Right lobe of liver (tissue), 4 donors: ENCODE measurements at regions not wholly inside any gene's neighbourhood (a gene's known extent, or its start where the extent isn't known, plus 50 kb on each side); places are given as distances from the start of the nearest gene placed in this dataset.

Experiments
- CTCF ChIP-seq, 4 donors: fragments of 200-600 bp in 3 of 4; fragments of 450-650 bp in 1 of 4; IDR thresholded peaks; one replicate each; pipeline versions ENCODE4 v1.5.1 to v1.8.0; 2016 to 2022; ENCODE audit warnings: antibody characterized with exemption in 4 of 4, mild to moderate bottlenecking in 2 of 4
- POLR2A ChIP-seq: fragments of 450-650 bp; IDR thresholded peaks from one replicate; pipeline ENCODE4 v1.6.1; 2017; ENCODE audit warnings: antibody characterized with exemption, mild to moderate bottlenecking
- donor health status: DM: no; HTN: no; CAD: no.
- donor health status: DM: no; HTN: no; CAD: no.
- donor health status: DM: no; HTN: yes; CAD: no.

- TF ChIP-seq CTCF (IDR thresholded peaks at IDR 0.05) (no peak), POLR2A (no peak)
Measured at GRCh38 chr1:54476530-54477109, 70.4 kb upstream of the SSBP3 start.
